NCI-H748 (cell line): ENCODE measurements at regions not wholly inside any gene's neighbourhood (a gene's known extent, or its start where the extent isn't known, plus 50 kb on each side); places are given as distances from the start of the nearest gene placed in this dataset.

Source experiments
- DNase-seq: peaks from one replicate; lab custom pipeline; 2025; ENCODE audit not compliant: unreplicated experiment; lab: John Stamatoyannopoulos, UW

DNA sequence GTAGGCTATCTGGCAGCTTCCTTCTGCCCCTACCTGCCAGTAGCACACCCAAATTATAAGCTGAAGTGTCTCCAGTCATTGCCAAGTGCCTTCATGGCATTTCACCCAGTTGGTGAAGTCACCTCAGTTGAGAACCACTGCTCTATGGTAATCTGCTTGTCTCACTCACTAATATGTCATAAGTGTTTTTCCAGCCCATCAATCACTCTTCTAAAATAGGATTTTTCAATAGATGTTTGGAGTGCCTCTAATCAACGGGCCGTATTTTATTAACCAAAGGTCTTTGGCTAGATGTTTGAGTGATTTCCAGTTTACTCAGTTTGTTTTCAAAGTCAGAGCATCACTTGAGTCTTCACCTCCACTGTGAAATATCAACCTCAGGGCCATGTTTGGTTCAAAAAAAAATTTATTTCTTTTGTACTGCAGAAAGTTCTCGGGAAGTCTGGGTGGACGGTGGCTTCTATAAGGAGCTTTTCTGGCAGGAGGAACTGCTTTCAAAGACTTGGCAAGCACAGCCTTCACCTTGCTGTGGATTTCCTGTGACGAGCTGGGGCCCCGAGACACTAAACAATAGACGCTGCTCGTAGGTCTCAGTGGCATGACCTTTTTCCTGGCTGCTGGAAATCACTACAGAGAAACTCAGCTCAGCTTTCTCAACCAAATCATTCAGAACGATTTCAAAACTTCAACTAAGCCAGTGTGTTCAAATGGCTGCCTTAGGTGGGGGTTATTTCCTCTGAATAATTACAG, 95.2 kb upstream of the FOXF1 start:
- no peak for DNase-seq

GRCh38 chr16:86418981-86419380, 91.3 kb upstream of the FOXF1 start:
- no peak for DNase-seq

GRCh38 chr16:86419518-86419917, 90.8 kb upstream of the FOXF1 start:
- DNase-seq, result no peak

- no peak for DNase-seq
Measured at GRCh38 chr16:86421995-86422394, 88.3 kb upstream of the FOXF1 start.

DNA sequence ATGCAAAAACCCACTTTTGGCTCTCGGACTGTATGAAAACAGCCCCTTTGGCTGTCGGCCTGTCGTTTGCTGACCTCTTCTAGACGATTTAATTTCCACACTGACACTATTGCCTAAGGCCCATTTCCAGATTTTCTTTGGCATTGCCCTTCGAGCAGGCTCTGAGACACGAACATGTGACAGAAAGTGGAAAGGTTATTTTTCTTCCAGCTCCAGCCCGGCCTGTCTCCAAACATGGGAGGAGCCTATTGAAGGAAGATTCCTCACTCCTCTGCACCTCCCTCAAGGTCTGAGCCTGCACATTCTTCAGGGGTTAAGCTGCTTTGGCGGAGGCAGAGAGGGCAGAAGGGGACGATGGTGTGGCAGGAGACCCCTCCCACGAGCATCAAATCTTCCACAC, 85.9 kb upstream of the FOXF1 start:
- no peak for DNase-seq

DNA sequence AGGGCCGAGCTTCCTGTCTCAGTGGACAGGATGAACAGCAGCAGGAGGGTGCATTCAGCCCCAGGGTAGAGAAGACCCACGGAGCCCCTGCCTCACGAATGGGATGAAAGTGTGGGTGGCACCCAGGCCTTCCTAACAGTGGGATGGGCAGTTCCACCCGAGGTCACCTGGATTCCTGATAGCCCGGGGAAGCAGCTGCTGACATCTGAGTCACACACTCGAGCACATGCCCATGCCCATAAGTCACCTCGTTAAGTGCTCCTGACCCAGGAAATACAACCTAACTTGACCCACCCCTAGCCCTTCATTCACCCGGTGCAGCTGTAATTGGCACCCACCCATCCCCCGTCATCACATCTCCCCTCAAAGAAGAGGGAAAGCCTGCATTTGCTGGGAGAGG, 85.3 kb upstream of the FOXF1 start:
- DNase-seq, result no peak

DNA sequence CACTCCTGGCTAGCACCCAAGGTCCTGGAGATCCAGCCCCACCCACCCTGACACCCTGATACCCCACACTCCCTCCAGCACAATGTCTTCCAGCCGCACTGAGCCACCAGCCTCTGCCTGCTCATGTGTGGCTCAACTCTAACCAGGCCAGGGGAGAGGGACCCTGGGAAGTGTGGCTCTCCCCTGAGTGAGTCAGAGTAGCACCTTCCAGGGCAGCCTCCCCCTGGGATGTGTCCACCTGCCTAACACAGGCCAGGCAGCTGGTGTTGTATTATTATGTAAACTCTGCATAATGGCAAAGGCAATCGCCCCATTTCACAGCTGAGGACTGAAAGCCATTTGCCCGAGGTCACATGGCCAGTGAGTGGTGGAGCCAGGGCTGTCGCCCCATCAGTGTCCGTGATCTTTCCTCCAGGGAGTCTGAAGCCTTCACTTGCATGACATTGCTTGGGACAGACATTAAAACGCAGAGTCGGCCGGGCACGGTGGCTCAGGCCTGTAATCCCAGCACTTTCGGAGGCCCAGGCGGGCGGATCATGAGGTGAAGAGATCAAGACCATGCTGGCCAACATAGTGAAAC, 84.2 kb upstream of the FOXF1 start:
- no peak for DNase-seq

- DNase-seq, result no peak
Measured at GRCh38 chr16:86427433-86427851, 82.9 kb upstream of the FOXF1 start.

DNA sequence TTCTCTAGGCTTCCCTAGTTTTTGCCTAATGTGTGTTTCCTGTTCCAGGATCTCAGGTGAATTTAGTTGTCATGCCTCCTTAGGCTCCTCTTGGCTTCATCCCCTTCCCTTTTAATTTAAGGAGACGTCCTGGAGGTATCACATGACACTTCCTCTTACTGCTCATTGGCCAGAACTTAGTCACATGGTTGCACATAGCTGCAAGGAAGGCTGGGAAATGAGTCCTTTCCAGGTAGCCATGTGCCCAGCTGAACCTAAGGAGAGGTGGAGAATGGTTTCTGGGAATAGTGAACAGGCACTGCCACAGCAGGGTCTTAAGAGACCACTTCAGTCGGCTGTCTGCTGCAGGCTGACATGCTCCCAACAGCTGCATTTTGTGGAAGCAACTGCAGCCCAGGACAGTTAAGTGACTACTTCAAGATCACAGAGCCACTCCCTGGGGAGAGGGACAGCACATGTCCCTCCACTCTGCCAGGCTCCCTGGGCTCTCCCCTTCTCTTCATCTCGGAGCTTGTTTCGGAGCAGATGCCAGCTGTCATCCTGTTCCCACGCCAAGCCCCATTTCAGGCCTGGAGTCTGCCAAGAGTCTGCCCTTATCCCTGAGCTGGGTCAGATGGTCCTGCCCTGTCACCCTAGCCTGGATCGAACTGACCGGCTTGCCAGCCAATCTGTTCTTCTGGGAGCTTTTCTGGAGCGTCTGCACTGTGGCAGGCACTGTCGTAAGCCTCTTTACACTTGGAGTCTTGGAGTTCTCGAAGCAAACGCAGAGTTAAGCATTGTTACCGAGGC, 81.4 kb upstream of the FOXF1 start:
- DNase-seq, result no peak

DNA sequence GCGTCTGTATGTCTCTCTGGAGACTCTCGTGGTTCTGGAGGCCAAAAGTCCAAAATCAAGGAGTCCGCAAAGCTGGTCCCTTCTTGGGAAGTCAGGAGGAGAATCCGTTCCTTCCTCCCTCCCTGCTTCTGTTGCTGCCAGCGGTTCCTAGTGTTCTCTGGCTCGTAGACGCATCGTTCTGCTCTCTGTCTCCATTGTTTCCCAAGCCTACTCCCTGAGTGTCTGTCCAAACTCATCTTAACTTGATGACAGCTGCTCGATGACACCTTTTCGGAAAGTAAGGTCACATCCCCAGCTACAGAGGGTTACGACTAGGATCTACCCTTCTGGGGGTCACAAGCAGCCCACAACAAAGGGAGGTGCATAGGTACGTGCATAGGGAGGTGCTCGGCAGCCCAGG, 80.7 kb upstream of the FOXF1 start:
- DNase-seq, result no peak

GRCh38 chr16:86430814-86431213, 79.5 kb upstream of the FOXF1 start:
- DNase-seq, result no peak

DNA sequence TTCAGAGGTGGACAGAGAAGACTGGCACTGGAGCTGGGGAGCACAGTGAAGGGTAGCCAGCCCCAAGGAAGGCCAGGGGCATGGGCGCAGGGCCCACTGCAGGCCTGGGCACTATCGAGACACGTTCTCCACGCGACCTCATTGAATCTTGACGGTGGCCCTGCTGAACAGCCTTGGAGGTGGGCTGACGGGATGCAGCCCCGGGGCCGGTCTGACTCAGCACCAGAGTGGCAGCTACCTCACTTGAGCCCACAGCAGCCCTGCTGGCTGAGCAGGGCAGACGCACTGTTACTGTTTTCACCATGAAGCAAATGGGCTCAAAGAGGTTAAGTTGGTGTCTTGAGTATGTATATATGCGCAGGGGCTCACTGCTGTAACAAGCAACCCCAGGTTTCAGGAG, 78.8 kb upstream of the FOXF1 start:
- no peak for DNase-seq

- no peak for DNase-seq
Measured at GRCh38 chr16:86432048-86432447, 78.3 kb upstream of the FOXF1 start.

- DNase-seq, result no peak
Measured at GRCh38 chr16:86432691-86433090, 77.6 kb upstream of the FOXF1 start.

DNA sequence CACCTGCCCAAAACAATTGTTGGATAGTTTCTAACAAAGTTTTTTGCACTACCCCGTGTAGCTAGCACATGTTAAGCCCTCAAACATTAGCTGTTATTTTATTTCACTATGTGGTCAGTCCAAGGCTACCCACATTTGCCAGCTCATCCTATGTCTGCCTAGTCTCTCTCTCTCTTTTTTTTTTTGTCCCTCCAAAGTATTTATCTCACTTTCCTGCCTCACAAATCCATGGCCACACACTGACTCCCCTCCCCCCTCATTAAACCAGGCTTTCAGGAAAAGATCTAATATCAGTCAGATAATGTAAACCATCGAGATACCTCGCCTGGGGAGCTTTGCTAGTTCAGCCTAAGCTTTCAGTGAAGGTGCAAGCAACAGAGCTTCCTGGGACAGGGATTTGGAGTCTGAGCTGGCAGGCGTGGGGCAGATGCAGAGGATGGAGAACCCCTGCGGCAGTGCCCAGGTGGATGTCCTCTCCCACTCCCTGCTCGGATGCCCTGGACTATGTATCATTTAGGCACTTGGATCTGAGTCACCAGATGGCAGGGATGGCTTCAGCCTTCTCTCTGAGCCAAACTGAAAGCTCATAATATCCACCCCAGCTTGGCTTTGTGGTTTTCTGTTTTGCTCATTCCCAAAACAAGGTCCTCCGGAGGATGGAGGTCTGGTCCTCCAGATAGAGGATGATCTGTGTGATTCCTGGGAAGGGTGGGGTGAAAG, 73.7 kb upstream of the FOXF1 start:
- no peak for DNase-seq

DNA sequence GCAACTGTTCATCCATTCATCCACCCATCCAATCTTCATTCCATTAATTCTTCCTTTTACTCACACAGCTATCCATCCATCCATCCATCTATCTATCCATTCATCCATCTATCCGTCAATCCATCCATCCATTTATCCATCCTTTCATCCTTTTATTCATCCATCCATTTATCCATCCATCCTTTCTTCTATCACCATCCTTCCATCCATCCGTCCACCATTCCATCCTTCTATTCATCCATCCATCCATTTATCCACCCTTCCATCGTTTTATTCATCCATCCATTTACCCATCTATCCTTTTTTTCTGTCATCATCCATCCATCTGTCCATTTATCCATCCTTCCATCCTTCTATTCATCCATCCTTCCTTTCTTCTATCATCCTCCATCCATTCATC, 73.0 kb upstream of the FOXF1 start:
- DNase-seq, result no peak

DNA sequence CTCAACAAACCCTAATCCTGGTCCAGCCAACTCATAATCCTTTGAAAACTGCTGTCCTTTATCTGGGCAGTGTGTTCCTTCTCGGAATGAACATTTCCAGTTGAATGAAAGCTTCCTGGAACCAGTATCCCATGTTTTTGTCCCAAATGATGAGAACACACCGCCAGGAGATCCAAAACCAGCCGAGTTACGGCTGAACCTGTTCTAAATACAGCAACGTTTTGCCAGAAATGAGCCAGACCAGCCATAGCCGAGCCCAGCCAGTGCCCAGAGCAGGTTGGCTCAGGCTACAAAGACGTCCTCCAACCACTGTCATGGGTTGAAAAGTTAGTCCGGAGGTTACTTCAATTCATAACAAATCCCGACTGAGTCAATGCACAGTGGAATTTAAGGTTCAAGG, 67.6 kb upstream of the FOXF1 start:
- DNase-seq, result no peak

DNA sequence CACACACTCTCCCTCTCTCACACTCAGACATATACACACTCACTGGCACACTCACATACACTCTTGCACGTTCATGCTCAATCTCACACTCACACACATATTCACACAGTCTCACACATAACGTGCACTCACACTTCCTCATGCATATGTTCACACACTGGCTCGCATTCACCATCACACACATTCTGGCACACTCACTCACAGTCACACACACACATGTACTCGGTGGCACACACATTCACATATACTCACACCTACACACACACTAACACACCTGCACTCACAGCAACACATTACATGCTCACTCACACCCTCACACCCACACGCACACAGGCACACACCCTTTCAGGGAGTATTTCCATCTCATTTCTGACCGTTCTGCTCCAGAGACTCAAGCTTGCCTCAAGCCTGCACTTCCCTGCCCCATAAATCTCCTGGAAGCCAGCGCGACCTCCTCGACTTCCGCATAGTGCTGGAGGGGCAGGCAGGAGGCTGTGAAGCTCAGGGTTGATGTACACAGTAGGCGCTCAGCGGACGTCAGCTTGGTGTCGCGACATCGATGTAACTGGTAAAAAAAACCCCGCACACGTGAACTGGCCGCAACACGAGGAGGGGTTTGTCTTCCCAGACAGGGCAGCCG, 66.7 kb upstream of the FOXF1 start:
- no peak for DNase-seq

GRCh38 chr16:86444261-86444660, 66.1 kb upstream of the FOXF1 start:
- DNase-seq, result no peak

GRCh38 chr16:86444661-86445060, 65.7 kb upstream of the FOXF1 start:
- no peak for DNase-seq

- no peak for DNase-seq
Measured at GRCh38 chr16:86446279-86446678, 64.0 kb upstream of the FOXF1 start.
